MM.1S (cell line): ENCODE measurements at regions not wholly inside any gene's neighbourhood (a gene's known extent, or its start where the extent isn't known, plus 50 kb on each side); places are given as distances from the start of the nearest gene placed in this dataset.

ENCODE experiments used
- CTCF ChIP-seq: fragments of 300-600 bp; sonication (generic); IDR thresholded peaks from 2 replicates; pipeline ENCODE4 v1.5.1; 2016; ENCODE audit warnings: antibody characterized with exemption, low read length, mixed read lengths
- EZH2 ChIP-seq: fragments of 300-600 bp; sonication (generic); optimal IDR thresholded peaks from 2 replicates; pipeline ENCODE3; 2017; ENCODE audit warnings: low read depth, mild to moderate bottlenecking, antibody characterized with exemption, low read length, mixed read lengths
- EZH2phosphoT487 ChIP-seq: fragments of 300-600 bp; sonication (generic); IDR thresholded peaks from 2 replicates; pipeline ENCODE4 v1.6.1; 2018; ENCODE audit warnings: antibody characterized with exemption, low read length

GRCh38 chr9:22214021-22214420 is 204.9 kb upstream of the CDKN2B start:
- TF ChIP-seq CTCF = no peak
- no peak for TF ChIP-seq EZH2
- TF ChIP-seq EZH2phosphoT487 = no peak
